ENCODE measurements at regions not wholly inside any gene's neighbourhood (a gene's known extent, or its start where the extent isn't known, plus 50 kb on each side); places are given as distances from the start of the nearest gene placed in this dataset.
A peak's percentile ranks its signal among the peaks of the same experiment; 100 is the strongest.

GRCh38 chr12:108462686-108463085 is 52.4 kb upstream of the FICD start:
- no peaks in the 10 kb centered on the region for H3K4me1 Mint-ChIP-seq (ENCODE audit: insufficient read depth, unreplicated experiment)

GRCh38 chr12:108461058-108461660 is 53.9 kb upstream of the FICD start:
- H3K9me3 Mint-ChIP-seq (ENCODE audit: unreplicated experiment) = no peaks in the 10 kb centered on the region
- H3K4me1 Mint-ChIP-seq (ENCODE audit: insufficient read depth, unreplicated experiment) = no peaks in the 10 kb centered on the region
- H3K4me3 Mint-ChIP-seq (ENCODE audit: unreplicated experiment) = no peak overlapping the region
- BruUV-seq (replicated peaks) = no TSS peak
- no peak for DNase-seq (ENCODE audit: unreplicated experiment)
- intact Hi-C loops (cut with micrococcal nuclease) = no loop called here
- H3K36me3 Mint-ChIP-seq (ENCODE audit: insufficient read depth, unreplicated experiment) = no peaks in the 10 kb centered on the region
- POLR2A ChIA-PET = no interaction called here
- peaks cover 26% of the 10 kb centered on the region for H3K27me3 Mint-ChIP-seq (ENCODE audit: insufficient read depth, unreplicated experiment)
- CTCF ChIA-PET = interaction anchor here (0.7 to 1.0 kb wide), 2 partner anchors 355 to 543 kb away, joined by 3 to 7 read pairs; no protein-coding TSS in a partner anchor
- TF ChIP-seq CTCF (IDR thresholded peaks at IDR 0.05; ENCODE audit: unreplicated experiment) = no peak
- H3K27ac Mint-ChIP-seq (ENCODE audit: low read depth, unreplicated experiment) = no peak overlapping the region

More at GRCh38 chr12:108462686-108463085, 52.4 kb upstream of the FICD start:
- Mint-ChIP-seq H3K36me3 (ENCODE audit: insufficient read depth, unreplicated experiment) (no peaks in the 10 kb centered on the region), H3K4me3 (ENCODE audit: unreplicated experiment) (no peak overlapping the region), H3K27ac (ENCODE audit: low read depth, unreplicated experiment) (no peak overlapping the region), H3K27me3 (ENCODE audit: insufficient read depth, unreplicated experiment) (peaks cover 26% of the 10 kb centered on the region), H3K9me3 (ENCODE audit: unreplicated experiment) (no peaks in the 10 kb centered on the region)
- POLR2A ChIA-PET = no interaction called here
- DNase-seq (ENCODE audit: unreplicated experiment) = no peak
- TF ChIP-seq CTCF (IDR thresholded peaks at IDR 0.05; ENCODE audit: unreplicated experiment) = no peak
- CTCF ChIA-PET = interaction anchor here (1.2 to 1.5 kb wide), 2 partner anchors 50 to 544 kb away, joined by 4 to 7 read pairs; no protein-coding TSS in a partner anchor
- BruUV-seq (replicated peaks) = no TSS peak
- intact Hi-C loops (cut with micrococcal nuclease) = no loop called here

GRCh38 chr12:108459149-108459548 is 55.9 kb upstream of the FICD start:
- Mint-ChIP-seq H3K4me1 (ENCODE audit: insufficient read depth, unreplicated experiment) (no peaks in the 10 kb centered on the region), H3K27me3 (ENCODE audit: insufficient read depth, unreplicated experiment) (peaks cover 37% of the 10 kb centered on the region), H3K36me3 (ENCODE audit: insufficient read depth, unreplicated experiment) (no peaks in the 10 kb centered on the region), H3K9me3 (ENCODE audit: unreplicated experiment) (no peaks in the 10 kb centered on the region), H3K4me3 (ENCODE audit: unreplicated experiment) (no peak overlapping the region), H3K27ac (ENCODE audit: low read depth, unreplicated experiment) (no peak overlapping the region)
- ChIA-PET POLR2A (no interaction called here), CTCF (interaction anchor here (1.0 kb wide), 1 partner anchor 541 kb away, joined by 4 read pairs; no protein-coding TSS in a partner anchor)
- no peak for TF ChIP-seq CTCF (IDR thresholded peaks at IDR 0.05; ENCODE audit: unreplicated experiment)
- no peak for DNase-seq (ENCODE audit: unreplicated experiment)
- intact Hi-C loops (cut with micrococcal nuclease) = loop anchor here (5.0 kb wide), 1 partner anchor 267 kb away; no protein-coding TSS in a partner anchor
- BruUV-seq (replicated peaks) = no TSS peak

GRCh38 chr12:108457734-108458361 is 57.2 kb upstream of the FICD start:
- intact Hi-C loops (cut with micrococcal nuclease) = loop anchor here (1.0 to 5.0 kb wide), 8 partner anchors 54 to 540 kb away; no protein-coding TSS in a partner anchor

More at GRCh38 chr12:108457734-108458361, 57.2 kb upstream of the FICD start:
- peak; percentile 12 for TF ChIP-seq CTCF (IDR thresholded peaks at IDR 0.05; ENCODE audit: unreplicated experiment)
- H3K27ac Mint-ChIP-seq (ENCODE audit: low read depth, unreplicated experiment) = no peak overlapping the region
- ChIA-PET POLR2A (interaction anchor here (1.0 kb wide), 1 partner anchor 357 kb away, joined by 3 read pairs; no protein-coding TSS in a partner anchor), CTCF (interaction anchor here (0.6 to 2.0 kb wide), 27 partner anchors 9 to 539 kb away, joined by 3 to 24 read pairs (median 4); no protein-coding TSS in a partner anchor)
- H3K27me3 Mint-ChIP-seq (ENCODE audit: insufficient read depth, unreplicated experiment) = peaks cover 37% of the 10 kb centered on the region
- H3K4me3 Mint-ChIP-seq (ENCODE audit: unreplicated experiment) = no peak overlapping the region
- H3K36me3 Mint-ChIP-seq (ENCODE audit: insufficient read depth, unreplicated experiment) = no peaks in the 10 kb centered on the region
- peak; percentile 27 for DNase-seq (ENCODE audit: unreplicated experiment)
- no peaks in the 10 kb centered on the region for H3K4me1 Mint-ChIP-seq (ENCODE audit: insufficient read depth, unreplicated experiment)
- BruUV-seq (replicated peaks) = no TSS peak
- no peaks in the 10 kb centered on the region for H3K9me3 Mint-ChIP-seq (ENCODE audit: unreplicated experiment)
